ENCODE measurements at regions not wholly inside any gene's neighbourhood (a gene's known extent, or its start where the extent isn't known, plus 50 kb on each side); places are given as distances from the start of the nearest gene placed in this dataset.

DNA sequence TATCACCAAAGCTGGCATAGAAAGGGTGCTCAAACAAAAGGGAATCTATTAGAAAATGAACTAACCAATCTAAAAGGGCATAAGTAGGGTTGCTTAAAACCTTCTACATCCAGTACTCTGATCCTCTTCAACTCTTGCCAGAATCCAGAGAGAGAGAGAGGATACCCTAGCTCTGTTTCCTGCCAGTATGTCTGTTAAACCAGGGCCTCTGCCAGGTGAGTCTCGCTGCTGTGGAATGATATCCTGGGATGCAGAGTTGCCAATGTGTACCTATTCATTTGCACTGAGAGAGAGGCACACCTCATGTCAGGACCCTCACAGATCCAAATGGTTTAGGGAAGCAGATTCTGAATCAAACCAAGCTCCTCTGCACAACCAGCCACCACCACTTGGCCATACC, 79.8 kb upstream of the DYNLRB2 start:
- no peaks in the 10 kb centered on the region for H3K79me2 ChIP-seq (ENCODE audit: insufficient read depth, low read length)
- no peaks in the 10 kb centered on the region for H3F3A ChIP-seq (ENCODE audit: low read depth)
- H3K9ac ChIP-seq (ENCODE audit: low read depth, low read length, poor library complexity, severe bottlenecking): no peak overlapping the region
- H3K4me3 ChIP-seq (ENCODE audit: low read length, poor library complexity, severe bottlenecking): no peak overlapping the region
- H3K4me1 ChIP-seq (ENCODE audit: insufficient read depth, low read length, poor library complexity, severe bottlenecking): no peaks in the 10 kb centered on the region
- H3K4me2 ChIP-seq (ENCODE audit: low read depth, low read length, poor library complexity, severe bottlenecking): no peak overlapping the region
- H3K36me3 ChIP-seq (ENCODE audit: insufficient read depth, low read length): no peaks in the 10 kb centered on the region
- no peak overlapping the region for H2AFZ ChIP-seq (ENCODE audit: low read length)
- no peaks in the 10 kb centered on the region for H3K27me3 ChIP-seq (ENCODE audit: insufficient read depth, low read length, poor library complexity, severe bottlenecking)
- H3K9me3 ChIP-seq (ENCODE audit: insufficient read depth, low read depth, low read length): no peaks in the 10 kb centered on the region
- TF ChIP-seq, protein P1, sequence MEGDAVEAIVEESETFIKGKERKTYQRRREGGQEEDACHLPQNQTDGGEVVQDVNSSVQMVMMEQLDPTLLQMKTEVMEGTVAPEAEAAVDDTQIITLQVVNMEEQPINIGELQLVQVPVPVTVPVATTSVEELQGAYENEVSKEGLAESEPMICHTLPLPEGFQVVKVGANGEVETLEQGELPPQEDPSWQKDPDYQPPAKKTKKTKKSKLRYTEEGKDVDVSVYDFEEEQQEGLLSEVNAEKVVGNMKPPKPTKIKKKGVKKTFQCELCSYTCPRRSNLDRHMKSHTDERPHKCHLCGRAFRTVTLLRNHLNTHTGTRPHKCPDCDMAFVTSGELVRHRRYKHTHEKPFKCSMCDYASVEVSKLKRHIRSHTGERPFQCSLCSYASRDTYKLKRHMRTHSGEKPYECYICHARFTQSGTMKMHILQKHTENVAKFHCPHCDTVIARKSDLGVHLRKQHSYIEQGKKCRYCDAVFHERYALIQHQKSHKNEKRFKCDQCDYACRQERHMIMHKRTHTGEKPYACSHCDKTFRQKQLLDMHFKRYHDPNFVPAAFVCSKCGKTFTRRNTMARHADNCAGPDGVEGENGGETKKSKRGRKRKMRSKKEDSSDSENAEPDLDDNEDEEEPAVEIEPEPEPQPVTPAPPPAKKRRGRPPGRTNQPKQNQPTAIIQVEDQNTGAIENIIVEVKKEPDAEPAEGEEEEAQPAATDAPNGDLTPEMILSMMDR (conservative IDR thresholded peaks at IDR 0.05; ENCODE audit: low read length): no peak
- TF ChIP-seq EZH2phosphoT487 (IDR thresholded peaks at IDR 0.05; ENCODE audit: borderline replicate concordance): no peak
- H3K9me2 ChIP-seq (replicated peaks; ENCODE audit: low read depth, low read length): no peaks in the 10 kb centered on the region
- no peaks in the 10 kb centered on the region for H4K20me1 ChIP-seq (ENCODE audit: insufficient read depth, low read length, poor library complexity, severe bottlenecking)

DNA sequence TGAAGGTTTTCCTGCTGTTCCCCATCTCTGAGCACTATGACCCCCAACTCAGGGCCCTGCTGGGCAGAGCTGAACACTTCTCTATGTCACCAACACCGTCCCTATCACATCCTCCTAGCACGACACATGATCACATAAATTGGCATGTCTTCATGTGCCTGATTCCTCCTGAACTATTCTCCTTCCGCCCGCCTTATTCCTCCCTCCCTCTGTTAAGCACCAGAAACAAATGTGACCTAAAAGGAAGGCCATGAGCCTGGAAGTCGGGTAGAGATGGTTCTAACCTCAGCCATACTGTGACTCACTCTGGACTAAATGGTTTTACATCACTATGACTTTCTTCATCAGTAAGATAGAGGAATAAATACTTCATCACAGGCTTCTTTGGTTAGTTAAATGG, 80.8 kb upstream of the DYNLRB2 start:
- H3K9ac ChIP-seq (ENCODE audit: low read depth, low read length, poor library complexity, severe bottlenecking): no peak overlapping the region
- TF ChIP-seq EZH2phosphoT487 (IDR thresholded peaks at IDR 0.05; ENCODE audit: borderline replicate concordance): no peak
- TF ChIP-seq, protein P1 (conservative IDR thresholded peaks at IDR 0.05; ENCODE audit: low read length): no peak

DNA sequence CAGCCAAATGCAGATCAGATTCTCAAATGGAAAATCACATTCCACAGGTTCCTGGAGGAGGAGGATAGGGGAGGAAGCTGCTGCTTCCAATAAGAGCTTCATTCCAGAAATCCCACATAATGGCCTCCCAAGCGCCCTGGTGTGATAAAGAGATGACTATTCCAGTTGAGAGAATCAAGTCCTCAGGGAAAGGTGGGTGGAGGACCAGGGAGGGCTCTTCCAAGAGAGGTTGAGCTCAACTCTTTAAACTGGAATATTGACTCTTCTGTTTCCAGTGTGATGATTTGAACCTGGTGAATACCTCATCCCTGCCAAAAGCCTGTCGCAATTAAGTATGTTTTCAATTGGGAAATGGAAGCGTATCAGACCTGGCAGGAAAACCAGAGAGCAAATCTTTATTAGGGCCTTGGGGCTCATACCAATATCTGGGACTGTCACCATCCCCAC, 81.4 kb upstream of the DYNLRB2 start:
- Histone ChIP-seq H3K9ac (ENCODE audit: low read depth, low read length, poor library complexity, severe bottlenecking) (no peak overlapping the region), H3K9me3 (ENCODE audit: insufficient read depth, low read depth, low read length) (no peaks in the 10 kb centered on the region), H3K79me2 (ENCODE audit: insufficient read depth, low read length) (no peaks in the 10 kb centered on the region), H3K4me2 (ENCODE audit: low read depth, low read length, poor library complexity, severe bottlenecking) (no peak overlapping the region), H4K20me1 (ENCODE audit: insufficient read depth, low read length, poor library complexity, severe bottlenecking) (no peaks in the 10 kb centered on the region), H3K36me3 (ENCODE audit: insufficient read depth, low read length) (no peaks in the 10 kb centered on the region), H3K4me3 (ENCODE audit: low read length, poor library complexity, severe bottlenecking) (no peak overlapping the region), H3K4me1 (ENCODE audit: insufficient read depth, low read length, poor library complexity, severe bottlenecking) (no peaks in the 10 kb centered on the region), H3K9me2 (replicated peaks; ENCODE audit: low read depth, low read length) (no peaks in the 10 kb centered on the region), H3K27me3 (ENCODE audit: insufficient read depth, low read length, poor library complexity, severe bottlenecking) (no peaks in the 10 kb centered on the region), H3F3A (ENCODE audit: low read depth) (no peaks in the 10 kb centered on the region), H2AFZ (ENCODE audit: low read length) (no peak overlapping the region)
- TF ChIP-seq, protein P1 (conservative IDR thresholded peaks at IDR 0.05; ENCODE audit: low read length): no peak
- TF ChIP-seq EZH2phosphoT487 (IDR thresholded peaks at IDR 0.05; ENCODE audit: borderline replicate concordance): no peak

More for the DNA sequence above, 80.8 kb upstream of the DYNLRB2 start:
- H3K79me2 ChIP-seq (ENCODE audit: insufficient read depth, low read length): no peaks in the 10 kb centered on the region
- H3K27me3 ChIP-seq (ENCODE audit: insufficient read depth, low read length, poor library complexity, severe bottlenecking): no peaks in the 10 kb centered on the region
- no peaks in the 10 kb centered on the region for H3K9me3 ChIP-seq (ENCODE audit: insufficient read depth, low read depth, low read length)
- no peak overlapping the region for H3K4me3 ChIP-seq (ENCODE audit: low read length, poor library complexity, severe bottlenecking)
- H3K4me1 ChIP-seq (ENCODE audit: insufficient read depth, low read length, poor library complexity, severe bottlenecking): no peaks in the 10 kb centered on the region
- no peaks in the 10 kb centered on the region for H4K20me1 ChIP-seq (ENCODE audit: insufficient read depth, low read length, poor library complexity, severe bottlenecking)
- no peaks in the 10 kb centered on the region for H3F3A ChIP-seq (ENCODE audit: low read depth)
- no peaks in the 10 kb centered on the region for H3K9me2 ChIP-seq (replicated peaks; ENCODE audit: low read depth, low read length)
- H3K4me2 ChIP-seq (ENCODE audit: low read depth, low read length, poor library complexity, severe bottlenecking): no peak overlapping the region
- no peak overlapping the region for H2AFZ ChIP-seq (ENCODE audit: low read length)
- no peaks in the 10 kb centered on the region for H3K36me3 ChIP-seq (ENCODE audit: insufficient read depth, low read length)
